GM21423 (cell line): ENCODE measurements at regions not wholly inside any gene's neighbourhood (a gene's known extent, or its start where the extent isn't known, plus 50 kb on each side); places are given as distances from the start of the nearest gene placed in this dataset.
"Not testable (repeated sequence)": the region's sequence is repeated elsewhere in the genome, so short reads cannot be mapped to it uniquely, and the experiment has no call there.

Experiments used
- ATAC-seq: cut with Tn5 transposase; IDR thresholded peaks from one replicate; pipeline ENCODE4 v1.9.1; 2021; ENCODE audit warnings: mild to moderate bottlenecking, moderate library complexity; ENCODE audit not compliant: unreplicated experiment

- ATAC-seq, result no peak
These were observed 131.3 kb upstream of the FMN2 start for GRCh38 chr1:239960366-239960765.

GRCh38 chr1:239963856-239964255 is 127.8 kb upstream of the FMN2 start:
- ATAC-seq, result no peak

GRCh38 chr1:239976130-239976968 is 115.3 kb upstream of the FMN2 start:
- peak; percentile 86 for ATAC-seq

GRCh38 chr1:239977416-239977815 is 114.3 kb upstream of the FMN2 start:
- no peak for ATAC-seq

GRCh38 chr1:239979456-239979855 is 112.2 kb upstream of the FMN2 start:
- no peak for ATAC-seq

- no peak for ATAC-seq
These were observed 108.9 kb upstream of the FMN2 start for GRCh38 chr1:239982762-239983161.

- ATAC-seq, result no peak
These were observed 106.6 kb upstream of the FMN2 start for GRCh38 chr1:239985044-239985443.

GRCh38 chr1:239987103-239987745 is 104.5 kb upstream of the FMN2 start:
- ATAC-seq, result no peak

- ATAC-seq, result no peak
These were observed 101.7 kb upstream of the FMN2 start for GRCh38 chr1:239989990-239990389.

- not testable (repeated sequence) for ATAC-seq
These were observed 99.1 kb upstream of the FMN2 start for GRCh38 chr1:239992566-239992965.

- no peak for ATAC-seq
These were observed 98.3 kb upstream of the FMN2 start for GRCh38 chr1:239993366-239993765.

- no peak for ATAC-seq
These were observed 96.4 kb upstream of the FMN2 start for GRCh38 chr1:239995281-239995680.

GRCh38 chr1:239997160-239997514 is 94.5 kb upstream of the FMN2 start:
- no peak for ATAC-seq

- no peak for ATAC-seq
These were observed 94.0 kb upstream of the FMN2 start for GRCh38 chr1:239997515-239998311.

- ATAC-seq, result no peak
These were observed 93.4 kb upstream of the FMN2 start for GRCh38 chr1:239998312-239998649.

GRCh38 chr1:239999170-239999569 is 92.5 kb upstream of the FMN2 start:
- ATAC-seq, result no peak

- no peak for ATAC-seq
These were observed 91.0 kb upstream of the FMN2 start for GRCh38 chr1:240000634-240001033.

- ATAC-seq, result no peak
These were observed 90.4 kb upstream of the FMN2 start for GRCh38 chr1:240001177-240001740.

- no peak for ATAC-seq
These were observed 87.5 kb upstream of the FMN2 start for GRCh38 chr1:240004086-240004749.

- no peak for ATAC-seq
These were observed 85.6 kb upstream of the FMN2 start for GRCh38 chr1:240005997-240006650.
